Choroid plexus epithelial cell (primary cell): ENCODE measurements at regions not wholly inside any gene's neighbourhood (a gene's known extent, or its start where the extent isn't known, plus 50 kb on each side); places are given as distances from the start of the nearest gene placed in this dataset.
"Not testable (repeated sequence)": the region's sequence is repeated elsewhere in the genome, so short reads cannot be mapped to it uniquely, and the experiment has no call there.

ENCODE experiments used
- DNase-seq: peaks from one replicate; pipeline ENCODE4 v3.0.0-alpha.2; 2010; ENCODE audit warnings: low read depth
- H3K4me3 ChIP-seq: 2 replicates; pipeline ENCODE4 v1.5.1; 2011; ENCODE audit warnings: low read depth, mild to moderate bottlenecking, control low read depth, low read length, moderate library complexity
- TF ChIP-seq, protein P1 (sequence below): conservative IDR thresholded peaks from 2 replicates; pipeline ENCODE4 v1.5.1; 2011; ENCODE audit warnings: low read depth, mild to moderate bottlenecking, control low read depth, inconsistent platforms, low read length, moderate library complexity

DNA sequence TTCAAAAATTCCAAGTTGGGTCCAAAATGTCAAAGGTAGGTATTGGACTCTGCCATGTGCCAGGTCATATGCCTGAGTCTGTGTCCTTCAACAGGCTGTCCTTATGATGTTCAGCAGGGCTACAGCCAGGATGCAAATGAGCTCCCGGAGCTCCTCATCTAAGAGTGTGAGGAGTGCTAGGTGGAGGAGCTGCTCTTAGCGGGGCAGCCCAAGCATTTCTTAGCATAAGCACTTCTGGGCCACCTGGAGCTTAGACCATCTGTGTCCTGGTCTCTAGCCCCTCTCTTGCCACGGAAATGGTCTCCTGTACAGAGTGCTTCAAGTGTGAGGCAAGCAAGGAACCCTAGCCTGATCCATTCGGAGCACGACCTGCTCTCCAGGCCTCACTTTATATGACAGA is 64.6 kb upstream of the PRR23C start:
- H3K4me3 ChIP-seq = no peak overlapping the region
- no peak for DNase-seq
- TF ChIP-seq, protein P1, sequence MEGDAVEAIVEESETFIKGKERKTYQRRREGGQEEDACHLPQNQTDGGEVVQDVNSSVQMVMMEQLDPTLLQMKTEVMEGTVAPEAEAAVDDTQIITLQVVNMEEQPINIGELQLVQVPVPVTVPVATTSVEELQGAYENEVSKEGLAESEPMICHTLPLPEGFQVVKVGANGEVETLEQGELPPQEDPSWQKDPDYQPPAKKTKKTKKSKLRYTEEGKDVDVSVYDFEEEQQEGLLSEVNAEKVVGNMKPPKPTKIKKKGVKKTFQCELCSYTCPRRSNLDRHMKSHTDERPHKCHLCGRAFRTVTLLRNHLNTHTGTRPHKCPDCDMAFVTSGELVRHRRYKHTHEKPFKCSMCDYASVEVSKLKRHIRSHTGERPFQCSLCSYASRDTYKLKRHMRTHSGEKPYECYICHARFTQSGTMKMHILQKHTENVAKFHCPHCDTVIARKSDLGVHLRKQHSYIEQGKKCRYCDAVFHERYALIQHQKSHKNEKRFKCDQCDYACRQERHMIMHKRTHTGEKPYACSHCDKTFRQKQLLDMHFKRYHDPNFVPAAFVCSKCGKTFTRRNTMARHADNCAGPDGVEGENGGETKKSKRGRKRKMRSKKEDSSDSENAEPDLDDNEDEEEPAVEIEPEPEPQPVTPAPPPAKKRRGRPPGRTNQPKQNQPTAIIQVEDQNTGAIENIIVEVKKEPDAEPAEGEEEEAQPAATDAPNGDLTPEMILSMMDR = no peak

DNA sequence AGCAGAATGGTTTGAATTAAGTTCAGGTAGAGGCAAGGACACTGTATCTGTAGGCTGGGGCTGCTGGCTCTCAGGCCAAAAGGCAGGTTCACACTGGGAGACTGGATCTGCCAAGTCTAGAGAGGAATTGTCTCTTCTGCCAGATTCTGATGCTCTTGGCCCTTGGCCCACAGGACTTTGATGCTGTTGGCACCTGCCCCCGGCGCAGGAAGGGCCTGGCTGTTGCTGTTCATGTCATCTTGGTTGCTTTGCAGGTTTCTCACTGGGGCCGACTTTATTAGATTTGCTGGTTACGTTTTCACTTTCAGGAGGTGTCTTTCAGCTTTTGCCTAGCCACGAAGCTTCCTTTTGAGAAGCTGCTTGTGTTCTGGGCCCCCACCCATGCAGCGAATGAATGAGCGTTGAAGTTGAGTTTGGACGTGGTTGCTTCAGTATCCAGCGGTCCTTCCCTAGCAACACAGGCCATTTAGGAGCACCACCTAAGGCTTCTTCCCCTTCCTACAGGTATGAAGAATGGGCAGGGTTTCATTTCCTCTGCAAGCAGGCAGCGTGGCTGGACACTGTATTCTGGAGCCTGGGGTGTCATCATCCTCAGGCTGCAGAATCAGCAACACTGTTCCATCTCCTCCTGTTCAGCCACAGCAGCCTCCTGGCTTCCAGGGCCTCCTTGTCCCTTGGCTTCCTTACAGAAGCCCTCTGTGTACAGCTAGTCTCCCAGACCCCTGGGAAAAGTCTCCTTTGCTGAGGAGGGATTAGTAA is 65.6 kb upstream of the PRR23C start:
- no peak overlapping the region for H3K4me3 ChIP-seq
- DNase-seq = no peak
- TF ChIP-seq, protein P1 = no peak

DNA sequence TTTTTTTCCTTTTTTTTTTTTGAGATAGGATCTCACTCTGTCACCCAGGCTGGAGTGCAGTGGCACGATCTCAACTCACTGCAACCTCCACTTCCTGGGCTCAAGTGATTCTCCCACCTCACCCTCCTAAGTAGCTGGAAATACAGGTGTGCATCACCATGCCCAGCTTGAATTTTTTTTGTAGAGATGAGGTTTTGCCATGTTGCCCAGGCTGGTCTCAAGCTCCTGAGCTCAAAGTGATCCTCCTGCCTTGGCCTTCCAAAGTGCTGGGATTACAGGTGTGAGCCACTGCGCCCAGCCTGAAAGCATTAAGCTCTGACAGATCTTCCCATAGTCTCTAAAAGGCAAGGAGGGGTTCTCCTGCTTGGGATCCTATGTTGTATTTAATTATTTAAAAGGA is 66.2 kb upstream of the PRR23C start:
- DNase-seq, H3K4me3 ChIP-seq: not testable (repeated sequence)

GRCh38 chr3:139111392-139112229 is 66.9 kb upstream of the PRR23C start:
- no peak overlapping the region for H3K4me3 ChIP-seq
- peak; percentile 80 for DNase-seq
- TF ChIP-seq, protein P1 = peak; percentile 95

DNA sequence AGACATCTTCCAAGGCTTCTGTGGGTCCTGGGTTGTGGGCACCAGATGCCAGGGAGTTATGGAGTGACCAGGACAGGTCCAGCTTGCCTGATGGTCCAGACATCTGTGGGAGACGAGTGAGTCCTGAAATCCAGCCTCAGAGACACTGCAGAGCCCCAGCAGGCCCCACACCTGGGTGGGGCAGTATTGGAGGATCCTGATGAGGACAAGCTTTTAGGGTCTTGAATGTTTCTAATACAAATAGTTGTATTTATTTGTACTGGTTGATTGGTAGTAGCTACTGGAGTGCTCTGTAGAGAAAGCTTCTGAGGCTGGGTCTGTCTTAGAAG is 67.5 kb upstream of the PRR23C start:
- TF ChIP-seq, protein P1 = no peak
- no peak for DNase-seq
- no peak overlapping the region for H3K4me3 ChIP-seq

GRCh38 chr3:139113231-139113992 is 68.7 kb upstream of the PRR23C start:
- no peak for DNase-seq
- H3K4me3 ChIP-seq = no peak overlapping the region
- TF ChIP-seq, protein P1 = no peak

DNA sequence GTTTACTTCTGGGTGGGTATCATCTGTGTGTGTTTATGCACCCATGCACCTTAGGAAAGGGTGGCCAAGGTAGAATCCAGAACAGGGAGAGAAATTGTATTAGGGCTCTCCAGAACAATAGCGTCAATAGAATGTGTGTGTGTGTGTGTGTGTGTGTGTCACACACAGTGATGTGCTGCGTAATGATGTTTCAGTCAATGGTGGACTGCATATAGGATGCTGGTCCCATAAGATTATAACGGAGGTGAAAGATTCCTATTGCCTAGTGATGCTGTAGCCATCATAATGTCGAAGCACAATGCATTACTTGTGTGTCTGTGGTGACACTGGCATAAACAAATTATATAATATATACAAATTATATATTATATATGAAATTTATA is 69.3 kb upstream of the PRR23C start:
- TF ChIP-seq, protein P1 = no peak
- DNase-seq = no peak
- H3K4me3 ChIP-seq = no peak overlapping the region

DNA sequence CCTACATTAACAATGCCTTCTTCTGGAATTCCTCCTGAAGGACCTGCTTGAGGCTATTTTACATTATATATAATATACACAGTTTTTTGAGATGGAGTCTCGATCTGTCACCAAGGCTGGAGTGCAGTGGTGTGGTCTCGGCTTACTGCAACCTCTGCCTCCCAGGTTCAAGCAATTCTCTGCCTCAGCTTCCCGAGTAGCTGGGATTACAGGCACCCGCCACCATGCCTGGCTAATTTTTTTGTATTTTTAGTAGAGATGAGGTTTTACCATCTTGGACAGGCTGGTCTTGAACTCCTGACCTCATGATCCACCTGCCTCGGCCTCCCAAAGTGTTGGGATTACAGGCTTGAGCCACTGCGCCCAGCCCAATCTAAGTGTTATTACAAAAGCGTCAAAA is 71.9 kb upstream of the PRR23C start:
- DNase-seq, H3K4me3 ChIP-seq: not testable (repeated sequence)
